ENCODE measurements at regions not wholly inside any gene's neighbourhood (a gene's known extent, or its start where the extent isn't known, plus 50 kb on each side); places are given as distances from the start of the nearest gene placed in this dataset.

GRCh38 chr10:22780474-22780885 lies 66.1 kb upstream of the PIP4K2A start (continued):
- TF ChIP-seq MLLT1 (IDR thresholded peaks at IDR 0.05) = no peak

- RAD21 ChIA-PET (ENCODE audit: unreplicated experiment) = no interaction called here
- no peaks in the 10 kb centered on the region for H4K20me1 ChIP-seq (ENCODE audit: control insufficient read depth, insufficient read depth)
- H3K4me1 ChIP-seq (ENCODE audit: control insufficient read depth, insufficient read depth, low read length) = no peaks in the 10 kb centered on the region
- CTCF ChIA-PET = no interaction called here
- H2AFZ ChIP-seq (ENCODE audit: control insufficient read depth, low read depth, low read length) = no peak overlapping the region
- DNase-seq (ENCODE audit: low read depth, low spot score) (no peak), FAIRE-seq (no peak), ATAC-seq (no peak)
- in situ Hi-C loops (cut with MboI) = no loop called here
- H3K9ac ChIP-seq (ENCODE audit: control insufficient read depth, insufficient read depth, low read length) = no peak overlapping the region
- intact Hi-C loops (cut with micrococcal nuclease; ENCODE audit: unreplicated experiment) = no loop called here
- no TSS peak for BruUV-seq (replicated peaks)
- 80% methylated on average over 4 of the region's 4 CpGs for WGBS (ENCODE audit: insufficient coverage, insufficient replicate concordance, low lambda C conversion rate, missing lambda C conversion rate)
- no peaks in the 10 kb centered on the region for H3K36me3 ChIP-seq (ENCODE audit: control insufficient read depth in 2 of 2, insufficient read depth in 2 of 2, low read length in 1 of 2)
- POLR2A ChIA-PET = no interaction called here
- H3K4me3 ChIP-seq = no peak overlapping the region
- H3K27me3 ChIP-seq (replicated peaks in 1 of 2; ENCODE audit: control insufficient read depth in 2 of 2, insufficient read depth in 2 of 2, low read length in 1 of 2) = no peaks in the 10 kb centered on the region
- no peak overlapping the region for H3K4me2 ChIP-seq (ENCODE audit: control insufficient read depth, insufficient read depth)
- SMC1A ChIA-PET (ENCODE audit: uncharacterized antibody, unreplicated experiment) = interaction anchor here (0.6 to 1.9 kb wide), 6 partner anchors 13 to 56 kb away, joined by 3 to 4 read pairs (median 4); no protein-coding TSS in a partner anchor
- no peak overlapping the region for H3K27ac ChIP-seq (ENCODE audit: control insufficient read depth, insufficient read depth)
- H3K79me2 ChIP-seq (ENCODE audit: control insufficient read depth, insufficient read depth, low read length) = no peaks in the 10 kb centered on the region
- TF ChIP-seq PKNOX1 (IDR thresholded peaks at IDR 0.05) = no peak
- no peak for TF ChIP-seq RAD51 (IDR thresholded peaks at IDR 0.05)
- no peak for TF ChIP-seq RELB (IDR thresholded peaks at IDR 0.05; ENCODE audit: low read depth)
- H3K9me3 ChIP-seq (replicated peaks; ENCODE audit: control insufficient read depth, insufficient read depth, low read length) = peaks cover 2% of the 10 kb centered on the region; the same call in 1 of the 3 replicates
These were observed 65.1 kb upstream of the PIP4K2A start for GRCh38 chr10:22779331-22780019.
